Upper lobe of left lung (tissue), 6 donors: ENCODE measurements at regions not wholly inside any gene's neighbourhood (a gene's known extent, or its start where the extent isn't known, plus 50 kb on each side); places are given as distances from the start of the nearest gene placed in this dataset.

Source experiments
- ATAC-seq, 2 donors: fragments of 200-7000 bp; cut with Tn5 transposase; one replicate each; pipeline ENCODE4 v1.9.1; 2022; ENCODE audit warnings: mild to moderate bottlenecking in 2 of 2, moderate library complexity in 2 of 2; ENCODE audit not compliant: low FRiP score in 2 of 2
- DNase-seq, 2 donors: peaks; one replicate each; pipeline ENCODE4 v3.0.0-alpha.2; 2019 to 2020
- H3K27ac ChIP-seq, 4 donors: fragments of 200-600 bp; sonication (generic); one replicate each; pipeline ENCODE4 v1.5.1; 2016 to 2019
- H3K27me3 ChIP-seq, 4 donors: fragments of 200-600 bp; sonication (generic); one replicate each; pipeline ENCODE4 v1.5.1; 2017 to 2019
- H3K36me3 ChIP-seq, 4 donors: fragments of 200-600 bp; sonication (generic); one replicate each; pipeline ENCODE4 v1.5.1; 2016 to 2019
- H3K4me1 ChIP-seq, 4 donors: fragments of 200-600 bp; sonication (generic); one replicate each; pipeline ENCODE4 v1.5.1; 2018 to 2019
- H3K4me3 ChIP-seq, 4 donors: fragments of 200-600 bp; sonication (generic); one replicate each; pipeline ENCODE4 v1.5.1; 2017 to 2019; ENCODE audit warnings: mild to moderate bottlenecking in 2 of 4, moderate library complexity in 1 of 4
- H3K9me3 ChIP-seq, 4 donors: fragments of 200-600 bp; sonication (generic); one replicate each; pipeline ENCODE4 v1.5.1; 2018 to 2019
- EP300 ChIP-seq, 4 donors: sonication (generic); formaldehyde crosslinking; IDR thresholded peaks; one replicate each; pipeline ENCODE4 v1.5.1; 2017; ENCODE audit warnings: antibody characterized with exemption in 4 of 4, control low read depth in 2 of 4
- POLR2A ChIP-seq, 4 donors: fragments of 450-650 bp; IDR thresholded peaks; one replicate each; pipeline ENCODE4 v1.5.1; 2016 to 2017; ENCODE audit warnings: antibody characterized with exemption in 4 of 4, mild to moderate bottlenecking in 2 of 4
- POLR2AphosphoS5 ChIP-seq, 2 donors: sonication (generic); formaldehyde crosslinking; IDR thresholded peaks; one replicate each; pipeline ENCODE4 v1.5.1; 2017; ENCODE audit warnings: antibody characterized with exemption in 2 of 2
- WGBS, 2 donors: methylation state at CpG; one replicate each; pipeline ENCODE4 v1.1.5; 2017 to 2018; 5-methylcytosine and 5-hydroxymethylcytosine counted together
- TF ChIP-seq, protein P1 (sequence below), 6 experiments: fragments of 450-650 bp in 4 of 6; fragments of 200-600 bp in 2 of 6; sonication (generic) in 2 of 6; IDR thresholded peaks; one replicate each; pipeline ENCODE4 v1.5.1; 2016 to 2019; ENCODE audit warnings: antibody characterized with exemption in 6 of 6
- donor health status: DM: no; HTN: no; CAD: no; lungs with moderate emphysema.
- donor health status: DM: no; HTN: yes; CAD: no; lungs with severe emphysema.

- Histone ChIP-seq H3K27ac (no peak overlapping the region), H3K4me3 (no peak overlapping the region), H3K4me1 (no peaks in the 10 kb centered on the region), H3K36me3 (no peaks in the 10 kb centered on the region), H3K27me3 (no peaks in the 10 kb centered on the region), H3K9me3 (no peaks in the 10 kb centered on the region)
- DNase-seq, result no peak
- TF ChIP-seq POLR2A (IDR thresholded peaks at IDR 0.05) (no peak), EP300 (IDR thresholded peaks at IDR 0.05) (no peak), POLR2AphosphoS5 (IDR thresholded peaks at IDR 0.05) (no peak)
- TF ChIP-seq, protein P1, sequence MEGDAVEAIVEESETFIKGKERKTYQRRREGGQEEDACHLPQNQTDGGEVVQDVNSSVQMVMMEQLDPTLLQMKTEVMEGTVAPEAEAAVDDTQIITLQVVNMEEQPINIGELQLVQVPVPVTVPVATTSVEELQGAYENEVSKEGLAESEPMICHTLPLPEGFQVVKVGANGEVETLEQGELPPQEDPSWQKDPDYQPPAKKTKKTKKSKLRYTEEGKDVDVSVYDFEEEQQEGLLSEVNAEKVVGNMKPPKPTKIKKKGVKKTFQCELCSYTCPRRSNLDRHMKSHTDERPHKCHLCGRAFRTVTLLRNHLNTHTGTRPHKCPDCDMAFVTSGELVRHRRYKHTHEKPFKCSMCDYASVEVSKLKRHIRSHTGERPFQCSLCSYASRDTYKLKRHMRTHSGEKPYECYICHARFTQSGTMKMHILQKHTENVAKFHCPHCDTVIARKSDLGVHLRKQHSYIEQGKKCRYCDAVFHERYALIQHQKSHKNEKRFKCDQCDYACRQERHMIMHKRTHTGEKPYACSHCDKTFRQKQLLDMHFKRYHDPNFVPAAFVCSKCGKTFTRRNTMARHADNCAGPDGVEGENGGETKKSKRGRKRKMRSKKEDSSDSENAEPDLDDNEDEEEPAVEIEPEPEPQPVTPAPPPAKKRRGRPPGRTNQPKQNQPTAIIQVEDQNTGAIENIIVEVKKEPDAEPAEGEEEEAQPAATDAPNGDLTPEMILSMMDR (IDR thresholded peaks at IDR 0.05), result no peak
- ATAC-seq, result no peak
- 58 to 66% methylated on average over 2 of the region's 2 CpGs for WGBS, 2 donors
Measured at GRCh38 chr2:13143451-13143850, 426.7 kb downstream of the TRIB2 start.

- 48 to 58% methylated on average over 2 of the region's 2 CpGs for WGBS, 2 donors
- no peak for TF ChIP-seq EP300 (IDR thresholded peaks at IDR 0.05)
- TF ChIP-seq, protein P1 (IDR thresholded peaks at IDR 0.05), result no peak
- no peak for TF ChIP-seq POLR2AphosphoS5 (IDR thresholded peaks at IDR 0.05)
- no peak for DNase-seq
- no peak overlapping the region for H3K27ac ChIP-seq
- no peak overlapping the region for H3K4me3 ChIP-seq
- no peaks in the 10 kb centered on the region for H3K4me1 ChIP-seq
- no peak for ATAC-seq
- H3K36me3 ChIP-seq, result no peaks in the 10 kb centered on the region
- H3K9me3 ChIP-seq, result no peaks in the 10 kb centered on the region
- no peaks in the 10 kb centered on the region for H3K27me3 ChIP-seq
Measured at GRCh38 chr2:13156916-13157315, 440.2 kb downstream of the TRIB2 start.

DNA sequence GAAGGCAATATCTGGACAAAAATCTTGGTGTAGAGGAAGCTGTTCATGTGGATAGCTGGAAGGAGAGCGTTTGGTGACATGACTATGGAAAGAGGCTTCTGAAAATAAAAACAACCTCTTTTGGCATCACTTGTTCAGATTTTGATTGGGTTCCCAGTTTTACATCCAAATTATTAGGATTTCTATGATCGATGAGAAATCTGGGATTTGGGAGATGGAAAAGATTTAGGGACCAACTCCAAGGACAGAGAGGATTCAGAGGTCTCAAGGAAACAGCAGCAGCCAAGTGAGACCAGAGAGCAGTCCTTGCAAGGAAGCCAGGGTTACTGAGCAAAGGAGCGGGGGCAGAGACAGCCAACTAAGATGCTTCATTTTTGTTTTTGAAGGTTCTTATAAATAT is 441.7 kb downstream of the TRIB2 start:
- Histone ChIP-seq H3K36me3 (no peaks in the 10 kb centered on the region), H3K4me3 (no peak overlapping the region), H3K4me1 (no peaks in the 10 kb centered on the region), H3K27me3 (no peaks in the 10 kb centered on the region), H3K9me3 (no peaks in the 10 kb centered on the region), H3K27ac (no peak overlapping the region)
- TF ChIP-seq POLR2A (IDR thresholded peaks at IDR 0.05) (no peak), POLR2AphosphoS5 (IDR thresholded peaks at IDR 0.05) (no peak), EP300 (IDR thresholded peaks at IDR 0.05) (no peak)
- TF ChIP-seq, protein P1 (IDR thresholded peaks at IDR 0.05), result no peak
- DNase-seq (no peak), ATAC-seq (no peak)
- 73% methylated on average over 3 of the region's 3 CpGs for WGBS, 2 donors

- TF ChIP-seq EP300 (IDR thresholded peaks at IDR 0.05), result no peak
- TF ChIP-seq, protein P1 (IDR thresholded peaks at IDR 0.05), result no peak
- TF ChIP-seq POLR2AphosphoS5 (IDR thresholded peaks at IDR 0.05), result no peak
- TF ChIP-seq POLR2A (IDR thresholded peaks at IDR 0.05), result no peak
- H3K9me3 ChIP-seq, result peaks cover 0 to under 1% (median 0%) of the 10 kb centered on the region in 4 donors
- H3K36me3 ChIP-seq, result no peaks in the 10 kb centered on the region
- no peak overlapping the region for H3K27ac ChIP-seq
- DNase-seq (no peak), ATAC-seq (no peak)
- H3K4me3 ChIP-seq, result no peak overlapping the region
- WGBS, 2 donors, result 71 to 73% methylated on average over 1 of the region's 1 CpG
- no peaks in the 10 kb centered on the region for H3K27me3 ChIP-seq
- no peaks in the 10 kb centered on the region for H3K4me1 ChIP-seq
Measured at GRCh38 chr2:13180729-13181128, 464.0 kb downstream of the TRIB2 start.

DNA sequence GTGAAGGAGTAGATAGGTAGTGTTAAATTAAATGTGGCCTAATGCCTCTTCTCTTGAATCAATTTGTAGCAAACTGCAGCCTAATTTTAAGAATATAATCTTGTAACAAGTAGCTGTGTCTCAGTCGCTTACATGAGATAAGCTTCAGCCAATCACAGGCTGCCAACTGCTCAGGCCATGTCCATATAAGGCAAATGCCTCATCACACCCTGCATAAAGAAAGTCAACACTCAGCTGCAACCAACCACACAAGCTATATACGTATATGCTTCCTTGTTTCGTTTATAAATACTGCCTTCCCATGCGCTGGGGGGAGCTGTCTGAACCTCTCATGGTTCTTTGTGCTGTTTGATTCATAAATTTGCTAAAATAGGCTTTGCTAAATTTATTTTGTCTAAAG is 476.3 kb downstream of the TRIB2 start:
- no peaks in the 10 kb centered on the region for H3K4me1 ChIP-seq
- DNase-seq (no peak), ATAC-seq (no peak)
- H3K9me3 ChIP-seq, result no peaks in the 10 kb centered on the region
- TF ChIP-seq, protein P1 (IDR thresholded peaks at IDR 0.05), result no peak
- TF ChIP-seq EP300 (IDR thresholded peaks at IDR 0.05) (no peak), POLR2AphosphoS5 (IDR thresholded peaks at IDR 0.05) (no peak), POLR2A (IDR thresholded peaks at IDR 0.05) (no peak)
- H3K27ac ChIP-seq, result no peak overlapping the region
- 53 to 64% methylated on average over 4 of the region's 4 CpGs for WGBS, 2 donors
- H3K36me3 ChIP-seq, result no peaks in the 10 kb centered on the region
- no peaks in the 10 kb centered on the region for H3K27me3 ChIP-seq
- no peak overlapping the region for H3K4me3 ChIP-seq
